ENCODE measurements at regions not wholly inside any gene's neighbourhood (a gene's known extent, or its start where the extent isn't known, plus 50 kb on each side); places are given as distances from the start of the nearest gene placed in this dataset.

DNA sequence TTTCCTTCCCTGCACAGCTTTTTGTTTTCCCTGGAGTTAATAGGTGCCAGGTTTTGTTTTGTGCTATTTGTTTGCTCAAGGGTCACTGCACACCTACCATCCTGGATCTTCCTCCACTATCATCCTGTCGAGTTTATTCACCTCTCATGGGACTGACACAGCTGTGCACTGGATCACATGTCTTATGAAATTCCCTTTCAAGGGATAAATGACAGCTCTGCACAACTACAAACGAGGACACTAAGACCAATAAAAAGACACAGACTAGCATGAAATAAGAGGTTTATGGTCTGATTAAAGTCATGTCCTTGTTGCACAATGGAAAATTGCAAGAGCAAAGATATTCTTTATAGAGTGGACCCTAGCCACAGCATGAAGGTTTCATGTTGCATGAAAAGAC, 76.7 kb upstream of the SFMBT2 start:
- Histone ChIP-seq H3K9ac (ENCODE audit: insufficient read depth, low read depth, low read length) (no peak overlapping the region), H3K4me3 (replicated peaks in 1 of 3; ENCODE audit: insufficient read depth in 1 of 3, low read depth in 2 of 3, low read length in 3 of 3) (no peak overlapping the region), H3K27ac (ENCODE audit: extremely low read length, insufficient read depth, low read length) (no peak overlapping the region), H2AFZ (ENCODE audit: low read length) (no peak overlapping the region), H3K4me1 (ENCODE audit: insufficient read depth, low read length) (peaks cover 8% of the 10 kb centered on the region), H3K79me2 (ENCODE audit: insufficient read depth, low read length) (no peaks in the 10 kb centered on the region), H4K20me1 (ENCODE audit: insufficient read depth, low read length) (no peaks in the 10 kb centered on the region), H3K4me2 (ENCODE audit: low read depth, low read length) (no peak overlapping the region), H3K9me3 (ENCODE audit: low read length) (no peaks in the 10 kb centered on the region), H3K27me3 (ENCODE audit: control insufficient read depth in 1 of 2, insufficient read depth in 2 of 2, low read length in 2 of 2) (peaks cover 0 to 28% of the 10 kb centered on the region in 2 experiments; a peak in 2 of 5 replicates), H3K36me3 (replicated peaks in 1 of 2; ENCODE audit: control insufficient read depth in 1 of 2, insufficient read depth in 2 of 2, low read length in 2 of 2) (no peaks in the 10 kb centered on the region)
- POLR2A ChIA-PET: no interaction called here
- ATAC-seq: no peak
- no TSS peak for BruUV-seq (replicated peaks)
- CTCF ChIA-PET (ENCODE audit: low intra/inter-chr PET ratio, low total read pairs): no interaction called here
- no peak for TF ChIP-seq MIXL1 (CRISPR knock-in tag; IDR thresholded peaks at IDR 0.05)
- no peak for TF ChIP-seq ERF (CRISPR knock-in tag; IDR thresholded peaks at IDR 0.05)
- TF ChIP-seq MAFF (IDR thresholded peaks at IDR 0.05; ENCODE audit: low read depth, low read length): no peak
- TF ChIP-seq, protein P1, sequence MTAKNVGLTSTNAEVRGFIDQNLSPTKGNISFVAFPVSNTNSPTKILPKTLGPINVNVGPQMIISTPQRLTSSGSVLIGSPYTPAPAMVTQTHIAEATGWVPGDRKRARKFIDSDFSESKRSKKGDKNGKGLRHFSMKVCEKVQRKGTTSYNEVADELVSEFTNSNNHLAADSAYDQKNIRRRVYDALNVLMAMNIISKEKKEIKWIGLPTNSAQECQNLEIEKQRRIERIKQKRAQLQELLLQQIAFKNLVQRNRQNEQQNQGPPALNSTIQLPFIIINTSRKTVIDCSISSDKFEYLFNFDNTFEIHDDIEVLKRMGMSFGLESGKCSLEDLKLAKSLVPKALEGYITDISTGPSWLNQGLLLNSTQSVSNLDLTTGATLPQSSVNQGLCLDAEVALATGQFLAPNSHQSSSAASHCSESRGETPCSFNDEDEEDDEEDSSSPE (CRISPR knock-in tag; IDR thresholded peaks at IDR 0.05): no peak
- no peak for DNase-seq (ENCODE audit: low spot score)
- intact Hi-C loops (cut with micrococcal nuclease; ENCODE audit: unreplicated experiment) (no loop called here), in situ Hi-C loops (cut with HindIII; ENCODE audit: extremely low pct_ligation_motif_present, low pct_unique_long_range_greater_than_20kb) (no loop called here)
- FAIRE-seq: no peak
- 0% methylated on average over 2 of the region's 2 CpGs for WGBS (ENCODE audit: low lambda C conversion rate)

DNA sequence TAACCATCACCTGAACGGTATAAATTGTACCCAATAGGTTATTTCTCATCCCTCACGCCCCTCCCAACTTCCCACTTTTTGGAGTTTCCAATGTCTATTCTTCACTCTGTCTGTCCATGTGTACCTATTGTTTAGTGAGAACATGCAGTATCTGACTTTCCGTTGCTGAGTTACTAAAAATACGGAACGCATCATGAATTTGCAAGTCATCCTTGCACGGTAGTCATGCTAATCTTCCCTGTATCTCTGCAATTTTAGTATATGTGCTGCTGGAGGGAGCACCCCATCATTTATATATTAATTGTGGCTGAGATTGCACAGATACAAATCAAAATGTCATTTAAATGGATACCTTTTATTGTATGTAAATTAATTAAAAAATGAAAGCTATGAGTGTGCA, 75.7 kb upstream of the SFMBT2 start:
- H3K36me3 ChIP-seq (replicated peaks in 1 of 2; ENCODE audit: control insufficient read depth in 1 of 2, insufficient read depth in 2 of 2, low read length in 2 of 2): no peaks in the 10 kb centered on the region
- 80% methylated on average over 6 of the region's 6 CpGs for WGBS (ENCODE audit: low lambda C conversion rate)
- TF ChIP-seq NFYB (CRISPR knock-in tag; IDR thresholded peaks at IDR 0.05) (no peak), ZFAT (CRISPR knock-in tag; conservative IDR thresholded peaks at IDR 0.05) (no peak), TEAD3 (CRISPR knock-in tag; optimal IDR thresholded peaks at IDR 0.05; ENCODE audit: borderline replicate concordance) (no peak), ZNF776 (CRISPR knock-in tag; IDR thresholded peaks at IDR 0.05) (no peak), NFE2L2 (IDR thresholded peaks at IDR 0.05; ENCODE audit: low read length) (peak; percentile 72; the same call in 1 of the 2 replicates)
- FAIRE-seq (no peak), DNase-seq (ENCODE audit: low spot score) (no peak), ATAC-seq (no peak)
- no peak overlapping the region for H2AFZ ChIP-seq (ENCODE audit: low read length)
- CTCF ChIA-PET (ENCODE audit: low intra/inter-chr PET ratio, low total read pairs): no interaction called here
- H3K9me3 ChIP-seq (ENCODE audit: low read length): no peaks in the 10 kb centered on the region
- H4K20me1 ChIP-seq (ENCODE audit: insufficient read depth, low read length): no peaks in the 10 kb centered on the region
- H3K79me2 ChIP-seq (ENCODE audit: insufficient read depth, low read length): no peaks in the 10 kb centered on the region
- H3K27ac ChIP-seq (ENCODE audit: extremely low read length, insufficient read depth, low read length): no peak overlapping the region
- peaks cover 8% of the 10 kb centered on the region for H3K4me1 ChIP-seq (ENCODE audit: insufficient read depth, low read length)
- intact Hi-C loops (cut with micrococcal nuclease; ENCODE audit: unreplicated experiment): no loop called here
- H3K4me2 ChIP-seq (ENCODE audit: low read depth, low read length): no peak overlapping the region
- in situ Hi-C loops (cut with HindIII; ENCODE audit: extremely low pct_ligation_motif_present, low pct_unique_long_range_greater_than_20kb): no loop called here
- BruUV-seq (replicated peaks): no TSS peak
- POLR2A ChIA-PET: no interaction called here
- no peak overlapping the region for H3K9ac ChIP-seq (ENCODE audit: insufficient read depth, low read depth, low read length)
- no peak overlapping the region for H3K4me3 ChIP-seq (replicated peaks in 1 of 3; ENCODE audit: insufficient read depth in 1 of 3, low read depth in 2 of 3, low read length in 3 of 3)
- H3K27me3 ChIP-seq (ENCODE audit: control insufficient read depth in 1 of 2, insufficient read depth in 2 of 2, low read length in 2 of 2): peaks cover 0 to 30% of the 10 kb centered on the region in 2 experiments; a peak in 2 of 5 replicates

Measured in HepG2 (cell line).